Thyroid gland (tissue), 4 donors: ENCODE measurements at regions not wholly inside any gene's neighbourhood (a gene's known extent, or its start where the extent isn't known, plus 50 kb on each side); places are given as distances from the start of the nearest gene placed in this dataset.

Experiments
- POLR2A ChIP-seq, 2 donors: fragments of 450-650 bp; IDR thresholded peaks; one replicate each; pipeline ENCODE4 v1.6.1; 2017; ENCODE audit warnings: antibody characterized with exemption in 2 of 2, mild to moderate bottlenecking in 2 of 2, moderate library complexity in 1 of 2
- TF ChIP-seq, protein P1 (sequence below), 6 experiments: fragments of 200-600 bp in 3 of 6; fragments of 450-650 bp in 3 of 6; sonication (generic) in 3 of 6; IDR thresholded peaks; one replicate each; pipeline ENCODE4 v1.5.1; 2016 to 2019; ENCODE audit warnings: antibody characterized with exemption in 6 of 6, mild to moderate bottlenecking in 2 of 6, inconsistent platforms in 1 of 6, moderate library complexity in 1 of 6

DNA sequence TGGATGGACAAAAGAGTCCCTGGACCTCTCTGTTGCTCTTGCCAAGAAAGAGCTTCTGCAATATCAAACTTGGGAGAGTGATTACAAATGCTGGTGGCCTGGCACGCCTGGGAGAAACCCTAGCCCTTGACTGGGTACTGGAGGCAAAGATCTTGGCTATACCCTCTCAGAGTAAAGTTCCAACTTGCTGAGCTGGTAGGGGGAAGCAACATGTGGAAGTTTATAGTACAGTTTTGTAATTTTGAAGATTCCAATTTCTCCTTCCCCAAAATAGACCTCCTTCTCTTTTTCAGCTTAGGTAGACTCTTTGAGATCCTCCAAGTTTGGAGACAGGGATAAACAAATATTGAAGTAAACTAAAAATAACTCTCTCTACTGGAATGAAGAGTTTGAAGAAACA lies 645.3 kb downstream of the NR4A2 start:
- TF ChIP-seq, protein P1, sequence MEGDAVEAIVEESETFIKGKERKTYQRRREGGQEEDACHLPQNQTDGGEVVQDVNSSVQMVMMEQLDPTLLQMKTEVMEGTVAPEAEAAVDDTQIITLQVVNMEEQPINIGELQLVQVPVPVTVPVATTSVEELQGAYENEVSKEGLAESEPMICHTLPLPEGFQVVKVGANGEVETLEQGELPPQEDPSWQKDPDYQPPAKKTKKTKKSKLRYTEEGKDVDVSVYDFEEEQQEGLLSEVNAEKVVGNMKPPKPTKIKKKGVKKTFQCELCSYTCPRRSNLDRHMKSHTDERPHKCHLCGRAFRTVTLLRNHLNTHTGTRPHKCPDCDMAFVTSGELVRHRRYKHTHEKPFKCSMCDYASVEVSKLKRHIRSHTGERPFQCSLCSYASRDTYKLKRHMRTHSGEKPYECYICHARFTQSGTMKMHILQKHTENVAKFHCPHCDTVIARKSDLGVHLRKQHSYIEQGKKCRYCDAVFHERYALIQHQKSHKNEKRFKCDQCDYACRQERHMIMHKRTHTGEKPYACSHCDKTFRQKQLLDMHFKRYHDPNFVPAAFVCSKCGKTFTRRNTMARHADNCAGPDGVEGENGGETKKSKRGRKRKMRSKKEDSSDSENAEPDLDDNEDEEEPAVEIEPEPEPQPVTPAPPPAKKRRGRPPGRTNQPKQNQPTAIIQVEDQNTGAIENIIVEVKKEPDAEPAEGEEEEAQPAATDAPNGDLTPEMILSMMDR (IDR thresholded peaks at IDR 0.05) = no peak
- TF ChIP-seq POLR2A (IDR thresholded peaks at IDR 0.05) = no peak
